GM12878 (cell line): ENCODE measurements at regions not wholly inside any gene's neighbourhood (a gene's known extent, or its start where the extent isn't known, plus 50 kb on each side); places are given as distances from the start of the nearest gene placed in this dataset.

ENCODE experiments used
- ATAC-seq: fragments of 200-7000 bp; cut with Tn5 transposase; 3 replicates; pipeline ENCODE4 v1.9.1; 2020; ENCODE audit warnings: mild to moderate bottlenecking, moderate library complexity
- BruUV-seq: library from RNA; stranded (reverse); fragments of 400-500 nt; replicated peaks from 2 replicates; lab custom pipeline; 2021; lab: Mats Ljungman, UMichigan
- CTCF ChIA-PET: fragments of 300-600 bp; sonication (Branson Sonifier 250); formaldehyde crosslinking; extraction: SDS; loops from one replicate; lab custom pipeline; 2021; ENCODE audit warnings: inconsistent platforms; lab: Yijun Ruan, JAX
- POLR2A ChIA-PET: fragments of 350-600 bp; formaldehyde crosslinking; extraction: SDS; loops from one replicate; lab custom pipeline; 2021; ENCODE audit warnings: inconsistent platforms; lab: Charles Lee
- RAD21 ChIA-PET: fragments of 300-600 bp; sonication (Branson Sonifier 250); formaldehyde crosslinking; loops from one replicate; lab custom pipeline; 2023; ENCODE audit warnings: antibody characterized with exemption; ENCODE audit not compliant: unreplicated experiment; lab: Charles Lee
- SMC1A ChIA-PET: fragments of 300-600 bp; sonication (Branson Sonifier 250); formaldehyde crosslinking; loops from one replicate; lab custom pipeline; 2023; ENCODE audit not compliant: unreplicated experiment, uncharacterized antibody; lab: Charles Lee
- DNase-seq: peaks from one replicate; pipeline ENCODE4 v3.0.0-alpha.2; 2011; ENCODE audit warnings: low read depth, low spot score
- FAIRE-seq: peaks from 3 replicates; lab custom pipeline; 2011; peaks lifted over from hg19 to GRCh38; lab: Jason Lieb, UNC
- H2AFZ ChIP-seq: 2 replicates; pipeline ENCODE4 v1.6.0; 2011; ENCODE audit warnings: low read depth, low read length, control low read depth; ENCODE audit not compliant: control insufficient read depth
- H3K27ac ChIP-seq: 2 replicates; pipeline ENCODE4 v1.5.1; 2011; ENCODE audit warnings: control low read depth; ENCODE audit not compliant: control insufficient read depth, insufficient read depth
- H3K27me3 ChIP-seq, 2 experiments: replicated peaks in 1 of 2; 2 replicates each; pipeline versions ENCODE4 v1.6.0 to v1.6.1; 2011; ENCODE audit warnings: low read length in 1 of 2; ENCODE audit not compliant: control insufficient read depth in 2 of 2, insufficient read depth in 2 of 2
- H3K36me3 ChIP-seq, 2 experiments: 2 replicates each; pipeline ENCODE4 v1.5.1; 2011; ENCODE audit warnings: low read length in 1 of 2; ENCODE audit not compliant: control insufficient read depth in 2 of 2, insufficient read depth in 2 of 2
- H3K4me1 ChIP-seq: 2 replicates; pipeline ENCODE4 v1.6.1; 2011; ENCODE audit warnings: mild to moderate bottlenecking, low read length, moderate library complexity, mixed read lengths; ENCODE audit not compliant: control insufficient read depth, insufficient read depth
- H3K4me2 ChIP-seq: 2 replicates; pipeline ENCODE4 v1.6.0; 2011; ENCODE audit warnings: control low read depth; ENCODE audit not compliant: control insufficient read depth, insufficient read depth
- H3K4me3 ChIP-seq: fragments of 200-600 bp; sonication (generic); 2 replicates; pipeline ENCODE4 v1.5.1; 2016
- H3K79me2 ChIP-seq: 2 replicates; pipeline ENCODE4 v1.6.0; 2011; ENCODE audit warnings: low read length; ENCODE audit not compliant: control insufficient read depth, insufficient read depth
- H3K9ac ChIP-seq: 2 replicates; pipeline ENCODE4 v1.8.0; 2011; ENCODE audit warnings: low read length, control low read depth, mixed read lengths; ENCODE audit not compliant: control insufficient read depth, insufficient read depth
- H3K9me3 ChIP-seq: replicated peaks from 3 replicates; pipeline ENCODE4 v1.5.1; 2011; ENCODE audit warnings: mild to moderate bottlenecking, low read length; ENCODE audit not compliant: control insufficient read depth, insufficient read depth
- H4K20me1 ChIP-seq: 2 replicates; pipeline ENCODE4 v1.6.0; 2011; ENCODE audit not compliant: control insufficient read depth, insufficient read depth
- CBX3 ChIP-seq: fragments of 200-600 bp; sonication (generic); IDR thresholded peaks from 2 replicates; pipeline ENCODE4 v1.6.1; 2016; ENCODE audit warnings: low read depth, borderline replicate concordance
- CEBPZ ChIP-seq: fragments of 150-350 bp; IDR thresholded peaks from 2 replicates; pipeline ENCODE4 v1.6.1; 2016; ENCODE audit warnings: low read depth, low read length
- KDM1A ChIP-seq: fragments of 200-600 bp; sonication (generic); IDR thresholded peaks from 2 replicates; pipeline ENCODE4 v1.6.1; 2016; ENCODE audit warnings: borderline replicate concordance
- KLF5 ChIP-seq: fragments of 450-650 bp; IDR thresholded peaks from 2 replicates; pipeline ENCODE4 v1.6.1; 2014; ENCODE audit warnings: mild to moderate bottlenecking; ENCODE audit not compliant: partially characterized antibody
- POU2F2 ChIP-seq: IDR thresholded peaks from 3 replicates; pipeline ENCODE4 v1.6.1; 2011; ENCODE audit warnings: low read depth, mild to moderate bottlenecking, low read length, borderline replicate concordance
- RAD51 ChIP-seq: fragments of 450-650 bp; IDR thresholded peaks from 2 replicates; pipeline ENCODE4 v1.6.1; 2016; ENCODE audit warnings: moderate library complexity, mild to moderate bottlenecking, inconsistent platforms
- SMAD1 ChIP-seq: fragments of 450-650 bp; IDR thresholded peaks from 2 replicates; pipeline ENCODE4 v1.6.1; 2018; ENCODE audit warnings: mild to moderate bottlenecking, low read depth; ENCODE audit not compliant: partially characterized antibody
- TCF7 ChIP-seq: IDR thresholded peaks from 2 replicates; pipeline ENCODE4 v1.6.1; 2014; ENCODE audit warnings: antibody characterized with exemption, borderline replicate concordance
- ZNF24 ChIP-seq: fragments of 450-650 bp; IDR thresholded peaks from 2 replicates; pipeline ENCODE4 v1.6.1; 2017; ENCODE audit warnings: antibody characterized with exemption, mild to moderate bottlenecking
- WGBS: methylation state at CpG from one replicate; pipeline ENCODE4 v1.1.6; 2016; ENCODE audit warnings: low lambda C conversion rate; ENCODE audit not compliant: insufficient replicate concordance, insufficient coverage; ENCODE audit errors: missing lambda C conversion rate; 5-methylcytosine and 5-hydroxymethylcytosine counted together
- in situ Hi-C: fragments of 300-500 bp; cut with MboI; formaldehyde crosslinking; loops from 9 replicates; pipeline ENCODE4 v1.14.3; 2018; ENCODE audit warnings: mixed read lengths
- intact Hi-C: fragments of 100-400 bp; cut with micrococcal nuclease; formaldehyde crosslinking; loops from one replicate; pipeline ENCODE4 v1.14.2; 2022; ENCODE audit not compliant: unreplicated experiment

- H3K4me2 ChIP-seq, result no peak overlapping the region
- H2AFZ ChIP-seq, result no peak overlapping the region
- SMC1A ChIA-PET, result interaction anchor here (0.6 to 2.2 kb wide), 5 partner anchors 11 to 192 kb away, joined by 3 to 10 read pairs (median 3); no protein-coding TSS in a partner anchor
- RAD21 ChIA-PET, result interaction anchor here (1.0 kb wide), 1 partner anchor 12 kb away, joined by 3 read pairs; no protein-coding TSS in a partner anchor
- no peaks in the 10 kb centered on the region for H3K4me1 ChIP-seq
- ATAC-seq (no peak), DNase-seq (no peak), FAIRE-seq (no peak)
- H3K9ac ChIP-seq, result no peak overlapping the region
- CTCF ChIA-PET, result interaction anchor here (0.6 to 1.3 kb wide), 5 partner anchors 12 to 676 kb away, joined by 3 to 5 read pairs (median 4); no protein-coding TSS in a partner anchor
- POLR2A ChIA-PET, result interaction anchor here (0.6 kb wide), 1 partner anchor 10 kb away, joined by 4 read pairs; no protein-coding TSS in a partner anchor
- intact Hi-C loops (no loop called here), in situ Hi-C loops (no loop called here)
- H3K4me3 ChIP-seq, result no peak overlapping the region
- 0% methylated on average over 2 of the region's 2 CpGs for WGBS
- no TSS peak for BruUV-seq
- no peaks in the 10 kb centered on the region for H3K9me3 ChIP-seq
- H4K20me1 ChIP-seq, result no peaks in the 10 kb centered on the region
- no peaks in the 10 kb centered on the region for H3K36me3 ChIP-seq
- H3K27me3 ChIP-seq, result no peaks in the 10 kb centered on the region
- no peak overlapping the region for H3K27ac ChIP-seq
- TF ChIP-seq TCF7 (no peak), CEBPZ (no peak)
- TF ChIP-seq, all 136 proteins: peak for 0
- H3K79me2 ChIP-seq, result no peaks in the 10 kb centered on the region
These were observed 364.8 kb upstream of the SORCS1 start for GRCh38 chr10:107529350-107529749.

GRCh38 chr10:107520348-107520747 is 355.8 kb upstream of the SORCS1 start:
- Histone ChIP-seq H3K9me3 (no peaks in the 10 kb centered on the region), H2AFZ (no peak overlapping the region), H3K27ac (no peak overlapping the region), H4K20me1 (no peaks in the 10 kb centered on the region), H3K4me3 (no peak overlapping the region), H3K9ac (no peak overlapping the region), H3K27me3 (no peaks in the 10 kb centered on the region; a peak in 1 of 4 replicates), H3K4me1 (no peaks in the 10 kb centered on the region), H3K4me2 (no peak overlapping the region), H3K79me2 (no peaks in the 10 kb centered on the region), H3K36me3 (no peaks in the 10 kb centered on the region)
- SMC1A ChIA-PET, result interaction anchor here (0.8 to 4.2 kb wide), 3 partner anchors 9 to 106 kb away, joined by 3 to 10 read pairs (median 3); no protein-coding TSS in a partner anchor
- in situ Hi-C loops (no loop called here), intact Hi-C loops (no loop called here)
- RAD21 ChIA-PET, result no interaction called here
- CTCF ChIA-PET, result no interaction called here
- TF ChIP-seq KLF5 (no peak), ZNF24 (no peak), SMAD1 (no peak), CBX3 (no peak), KDM1A (no peak), POU2F2 (no peak), RAD51 (no peak)
- POLR2A ChIA-PET, result no interaction called here
- no peak for FAIRE-seq
- no TSS peak for BruUV-seq
- 35% methylated on average over 4 of the region's 4 CpGs for WGBS
- no peak for ATAC-seq
- DNase-seq, result no peak
